Activated T-cell treated with anti-CD3 and anti-CD28 coated beads, Interleukin-2, amount 50 U/mL, for 48 hours (primary cell): ENCODE measurements at regions not wholly inside any gene's neighbourhood (a gene's known extent, or its start where the extent isn't known, plus 50 kb on each side); places are given as distances from the start of the nearest gene placed in this dataset.
"Not testable (repeated sequence)": the region's sequence is repeated elsewhere in the genome, so short reads cannot be mapped to it uniquely, and the experiment has no call there.

Experiments
- DNase-seq, 2 experiments: peaks; one replicate each; pipeline ENCODE4 v3.0.0-alpha.2; 2020

GRCh38 chr4:56134834-56135233, 186.1 kb downstream of the CEP135 start:
- DNase-seq = not testable (repeated sequence)

- DNase-seq = no peak
Observed at GRCh38 chr4:56134266-56134665, 185.5 kb downstream of the CEP135 start.

GRCh38 chr4:56132835-56133234, 184.1 kb downstream of the CEP135 start:
- DNase-seq = no peak

GRCh38 chr4:56132188-56132587, 183.4 kb downstream of the CEP135 start:
- DNase-seq = not testable (repeated sequence)

- no peak for DNase-seq
Observed at GRCh38 chr4:56130606-56131155, 181.9 kb downstream of the CEP135 start.

GRCh38 chr4:56129431-56129861, 180.7 kb downstream of the CEP135 start:
- DNase-seq = peak; percentile 33 to 43

GRCh38 chr4:56128213-56128612, 179.5 kb downstream of the CEP135 start:
- DNase-seq = no peak

- DNase-seq = no peak
Observed at GRCh38 chr4:56127716-56128115, 179.0 kb downstream of the CEP135 start.

GRCh38 chr4:56123547-56123946, 174.8 kb downstream of the CEP135 start:
- DNase-seq = no peak

GRCh38 chr4:56123051-56123450, 174.3 kb downstream of the CEP135 start:
- no peak for DNase-seq

GRCh38 chr4:56118845-56119244, 170.1 kb downstream of the CEP135 start:
- DNase-seq = no peak

- DNase-seq = no peak
Observed at GRCh38 chr4:56118055-56118454, 169.3 kb downstream of the CEP135 start.

- DNase-seq = no peak
Observed at GRCh38 chr4:56115898-56116297, 167.2 kb downstream of the CEP135 start.

- no peak for DNase-seq
Observed at GRCh38 chr4:56112377-56112776, 163.6 kb downstream of the CEP135 start.

- no peak for DNase-seq
Observed at GRCh38 chr4:56106180-56107147, 157.7 kb downstream of the CEP135 start.

- no peak for DNase-seq
Observed at GRCh38 chr4:56104188-56104587, 155.4 kb downstream of the CEP135 start.

GRCh38 chr4:56102601-56103000, 153.9 kb downstream of the CEP135 start:
- no peak for DNase-seq

- DNase-seq = no peak
Observed at GRCh38 chr4:56099378-56099786, 150.6 kb downstream of the CEP135 start.

- DNase-seq = no peak
Observed at GRCh38 chr4:56093576-56093975, 144.8 kb downstream of the CEP135 start.

- DNase-seq = no peak
Observed at GRCh38 chr4:56092540-56092939, 143.8 kb downstream of the CEP135 start.

- DNase-seq = no peak
Observed at GRCh38 chr4:56086561-56086960, 137.8 kb downstream of the CEP135 start.

- no peak for DNase-seq
Observed at GRCh38 chr4:56086073-56086541, 137.4 kb downstream of the CEP135 start.

GRCh38 chr4:56085275-56085674, 136.5 kb downstream of the CEP135 start:
- DNase-seq = no peak

- no peak for DNase-seq
Observed at GRCh38 chr4:56084851-56085250, 136.1 kb downstream of the CEP135 start.
